H9 (cell line): ENCODE measurements at regions not wholly inside any gene's neighbourhood (a gene's known extent, or its start where the extent isn't known, plus 50 kb on each side); places are given as distances from the start of the nearest gene placed in this dataset.

Experiments used
- DNase-seq: peaks from one replicate; pipeline ENCODE4 v3.0.0-alpha.2; 2017
- H2AFZ ChIP-seq: one replicate; pipeline ENCODE4 v1.6.1; 2013; ENCODE audit warnings: mild to moderate bottlenecking, low read length, control low read depth, moderate library complexity
- H2AK5ac ChIP-seq: 2 replicates; pipeline ENCODE4 v1.6.1; 2013; ENCODE audit warnings: low read length, control low read depth, mixed read lengths; ENCODE audit not compliant: insufficient read length
- H2BK120ac ChIP-seq: one replicate; pipeline ENCODE4 v1.6.1; 2013; ENCODE audit warnings: low read depth, mild to moderate bottlenecking, low read length, control low read depth, inconsistent platforms; ENCODE audit not compliant: poor library complexity, severe bottlenecking
- H2BK12ac ChIP-seq: 2 replicates; pipeline ENCODE4 v1.6.1; 2013; ENCODE audit warnings: low read length, control low read depth, mixed read lengths, low read depth; ENCODE audit not compliant: insufficient read length
- H2BK15ac ChIP-seq: 2 replicates; pipeline ENCODE4 v1.6.1; 2013; ENCODE audit warnings: low read depth, low read length, control low read depth
- H2BK20ac ChIP-seq: one replicate; pipeline ENCODE4 v1.6.1; 2013; ENCODE audit warnings: low read depth, mild to moderate bottlenecking, low read length, control low read depth, inconsistent platforms; ENCODE audit not compliant: poor library complexity, severe bottlenecking
- H2BK5ac ChIP-seq: 2 replicates; pipeline ENCODE4 v1.6.1; 2013; ENCODE audit warnings: low read length, control low read depth, mixed read lengths; ENCODE audit not compliant: insufficient read length
- H3K14ac ChIP-seq: 2 replicates; pipeline ENCODE4 v1.6.1; 2013; ENCODE audit warnings: low read length, control low read depth; ENCODE audit not compliant: insufficient read depth
- H3K18ac ChIP-seq: 2 replicates; pipeline ENCODE4 v1.6.1; 2013; ENCODE audit warnings: low read depth, mild to moderate bottlenecking, mixed read lengths, low read length, control low read depth; ENCODE audit not compliant: insufficient read length
- H3K23ac ChIP-seq: 2 replicates; pipeline ENCODE4 v1.6.1; 2013; ENCODE audit warnings: low read length, control low read depth, mixed read lengths, low read depth; ENCODE audit not compliant: insufficient read length
- H3K23me2 ChIP-seq: 2 replicates; pipeline ENCODE4 v1.6.1; 2013; ENCODE audit warnings: low read depth, mild to moderate bottlenecking, mixed read lengths, low read length, control low read depth; ENCODE audit not compliant: insufficient read length, poor library complexity, severe bottlenecking
- H3K27ac ChIP-seq: 2 replicates; pipeline ENCODE4 v1.5.1; 2013; ENCODE audit warnings: low read length, control low read depth, mixed read lengths, low read depth; ENCODE audit not compliant: insufficient read length
- H3K27me3 ChIP-seq: 2 replicates; pipeline ENCODE4 v1.6.1; 2013; ENCODE audit warnings: low read length, control low read depth, inconsistent platforms; ENCODE audit not compliant: insufficient read depth
- H3K4ac ChIP-seq: 2 replicates; pipeline ENCODE4 v1.6.1; 2013; ENCODE audit warnings: low read depth, mild to moderate bottlenecking, control low read depth, inconsistent platforms, low read length, moderate library complexity
- H3K4me1 ChIP-seq: 2 replicates; pipeline ENCODE4 v1.6.1; 2013; ENCODE audit warnings: low read length, control low read depth, inconsistent platforms; ENCODE audit not compliant: insufficient read depth
- H3K4me2 ChIP-seq: 2 replicates; pipeline ENCODE4 v1.6.1; 2013; ENCODE audit warnings: low read length, control low read depth, mixed read lengths; ENCODE audit not compliant: insufficient read length, insufficient read depth
- H3K56ac ChIP-seq: 2 replicates; pipeline ENCODE4 v1.6.1; 2013; ENCODE audit warnings: low read depth, mild to moderate bottlenecking, mixed read lengths, low read length, control low read depth; ENCODE audit not compliant: insufficient read length
- H3K79me1 ChIP-seq: 2 replicates; pipeline ENCODE4 v1.6.1; 2013; ENCODE audit warnings: low read depth, mild to moderate bottlenecking, moderate library complexity, low read length, control low read depth, inconsistent platforms; ENCODE audit not compliant: insufficient read depth, poor library complexity, severe bottlenecking
- H3K79me2 ChIP-seq: 2 replicates; pipeline ENCODE4 v1.6.1; 2013; ENCODE audit warnings: low read length, control low read depth, inconsistent platforms; ENCODE audit not compliant: insufficient read depth
- H3K9ac ChIP-seq: 2 replicates; pipeline ENCODE4 v1.6.1; 2013; ENCODE audit warnings: low read length, control low read depth, mixed read lengths; ENCODE audit not compliant: insufficient read length; ENCODE audit errors: extremely low read depth
- H3K9me3 ChIP-seq: one replicate; pipeline ENCODE4 v1.6.1; 2013; ENCODE audit warnings: low read depth, low read length, inconsistent platforms; ENCODE audit not compliant: control insufficient read depth
- H3T11ph ChIP-seq: one replicate; pipeline ENCODE4 v1.6.1; 2013; ENCODE audit warnings: mild to moderate bottlenecking, low read length, control low read depth, inconsistent platforms
- H4K20me1 ChIP-seq: one replicate; pipeline ENCODE4 v1.6.1; 2013; ENCODE audit not compliant: control insufficient read depth, insufficient read length, insufficient read depth
- H4K5ac ChIP-seq: 2 replicates; pipeline ENCODE4 v1.6.1; 2013; ENCODE audit warnings: low read depth, mild to moderate bottlenecking, mixed read lengths, low read length, control low read depth; ENCODE audit not compliant: insufficient read length
- H4K8ac ChIP-seq: replicated peaks from 2 replicates; pipeline ENCODE4 v1.6.1; 2013; ENCODE audit warnings: low read length, control low read depth, mixed read lengths, low read depth; ENCODE audit not compliant: insufficient read length
- H4K91ac ChIP-seq: 2 replicates; pipeline ENCODE4 v1.6.1; 2013; ENCODE audit warnings: low read depth, mild to moderate bottlenecking, moderate library complexity, mixed read lengths, low read length, control low read depth; ENCODE audit not compliant: insufficient read length
- H3K27ac Mint-ChIP-seq, 3 experiments: 2 replicates in 2 of 3; 3 replicates in 1 of 3; pipeline ENCODE4 v1.8.0; 2020 to 2021; ENCODE audit warnings: mixed read lengths in 3 of 3, mild to moderate bottlenecking in 1 of 3, moderate library complexity in 1 of 3
- H3K27me3 Mint-ChIP-seq: 2 replicates; pipeline ENCODE4 v1.8.0; 2021; ENCODE audit warnings: low read depth, mild to moderate bottlenecking, moderate library complexity, mixed read lengths
- H3K36me3 Mint-ChIP-seq, 3 experiments: 2 replicates in 2 of 3; 3 replicates in 1 of 3; pipeline ENCODE4 v1.8.0; 2020 to 2021; ENCODE audit warnings: low read depth in 3 of 3, mixed read lengths in 3 of 3; ENCODE audit not compliant: insufficient read depth in 1 of 3
- H3K4me1 Mint-ChIP-seq, 2 experiments: 2 replicates each; pipeline ENCODE4 v1.8.0; 2020; ENCODE audit warnings: mixed read lengths in 2 of 2
- H3K4me3 Mint-ChIP-seq, 2 experiments: 2 replicates in 1 of 2; 3 replicates in 1 of 2; pipeline ENCODE4 v1.8.0; 2020 to 2021; ENCODE audit warnings: mild to moderate bottlenecking in 2 of 2, mixed read lengths in 2 of 2, moderate library complexity in 1 of 2
- H3K9me3 Mint-ChIP-seq, 2 experiments: 2 replicates in 1 of 2; 3 replicates in 1 of 2; pipeline ENCODE4 v1.8.0; 2020; ENCODE audit warnings: mild to moderate bottlenecking in 2 of 2, mixed read lengths in 2 of 2, moderate library complexity in 1 of 2
- CTCF ChIP-seq: fragments of 200-600 bp; sonication (generic); conservative IDR thresholded peaks from 3 replicates; pipeline ENCODE4 v1.8.0; 2021; ENCODE audit warnings: antibody characterized with exemption, mild to moderate bottlenecking
- WGBS: extraction: QIAGEN DNeasy Blood & Tissue Kit; methylation state at CpG from one replicate; pipeline ENCODE4 v1.1.7; 2013; ENCODE audit warnings: missing lambda C conversion rate, low lambda C conversion rate, mixed read lengths; ENCODE audit not compliant: insufficient read length; ENCODE audit errors: extremely low coverage; 5-methylcytosine and 5-hydroxymethylcytosine counted together

- Histone ChIP-seq H3K4ac (no peak overlapping the region), H4K20me1 (no peaks in the 10 kb centered on the region), H3K18ac (no peak overlapping the region), H2AFZ (no peak overlapping the region), H2BK12ac (no peak overlapping the region), H3K79me2 (no peaks in the 10 kb centered on the region), H2BK20ac (no peak overlapping the region), H3K4me2 (no peak overlapping the region), H3K23me2 (no peaks in the 10 kb centered on the region), H4K5ac (no peak overlapping the region), H2BK120ac (no peak overlapping the region), H3K27ac (no peak overlapping the region), H3K14ac (no peak overlapping the region), H3T11ph (no peak overlapping the region), H3K23ac (no peak overlapping the region), H3K4me1 (no peaks in the 10 kb centered on the region), H2AK5ac (no peak overlapping the region), H2BK15ac (no peak overlapping the region), H3K56ac (no peak overlapping the region), H3K27me3 (no peaks in the 10 kb centered on the region), H3K9ac (no peak overlapping the region), H4K8ac (no peak overlapping the region), H3K9me3 (no peaks in the 10 kb centered on the region), H3K79me1 (no peaks in the 10 kb centered on the region), H2BK5ac (no peak overlapping the region), H4K91ac (no peak overlapping the region)
- Mint-ChIP-seq H3K27ac (no peak overlapping the region), H3K9me3 (no peaks in the 10 kb centered on the region), H3K36me3 (no peaks in the 10 kb centered on the region), H3K4me1 (peaks cover 12 to 16% of the 10 kb centered on the region in 2 experiments; a peak in 3 of 4 replicates), H3K27me3 (no peaks in the 10 kb centered on the region), H3K4me3 (no peak overlapping the region)
- TF ChIP-seq CTCF: no peak
- DNase-seq: no peak
- whole genome bisulfite sequencing: no CpG with 5 or more reads among the region's 2 CpGs
Measured at GRCh38 chr13:73337532-73337931, 278.7 kb downstream of the KLF5 start.
